NOMO-1 treated with DMSO at 0.1 percent for 48 hours (cell line): ENCODE measurements at regions not wholly inside any gene's neighbourhood (a gene's known extent, or its start where the extent isn't known, plus 50 kb on each side); places are given as distances from the start of the nearest gene placed in this dataset.
"Not testable (repeated sequence)": the region's sequence is repeated elsewhere in the genome, so short reads cannot be mapped to it uniquely, and the experiment has no call there.

Source experiments
- DNase-seq: peaks from one replicate; lab custom pipeline; 2025; ENCODE audit not compliant: unreplicated experiment; lab: John Stamatoyannopoulos, UW

- DNase-seq: no peak
These were observed 118.1 kb downstream of the ASB7 start for GRCh38 chr15:100720406-100720967.

- DNase-seq: peak; percentile 98
These were observed 119.6 kb downstream of the ASB7 start for GRCh38 chr15:100721758-100722550.

- DNase-seq: no peak
These were observed 120.3 kb downstream of the ASB7 start for GRCh38 chr15:100722551-100723314.

GRCh38 chr15:100723315-100723801 lies 121.0 kb downstream of the ASB7 start:
- DNase-seq: no peak

GRCh38 chr15:100725121-100726069 lies 123.0 kb downstream of the ASB7 start:
- no peak for DNase-seq

- DNase-seq: no peak
These were observed 123.7 kb downstream of the ASB7 start for GRCh38 chr15:100726070-100726420.

- DNase-seq: no peak
These were observed 124.2 kb downstream of the ASB7 start for GRCh38 chr15:100726421-100727190.

- no peak for DNase-seq
These were observed 125.0 kb downstream of the ASB7 start for GRCh38 chr15:100727291-100727851.

- no peak for DNase-seq
These were observed 126.2 kb downstream of the ASB7 start for GRCh38 chr15:100728371-100729201.

GRCh38 chr15:100729461-100729860 lies 127.1 kb downstream of the ASB7 start:
- no peak for DNase-seq

- DNase-seq: no peak
These were observed 127.7 kb downstream of the ASB7 start for GRCh38 chr15:100730129-100730528.

GRCh38 chr15:100730655-100731266 lies 128.4 kb downstream of the ASB7 start:
- no peak for DNase-seq

- no peak for DNase-seq
These were observed 129.1 kb downstream of the ASB7 start for GRCh38 chr15:100731267-100732152.

- no peak for DNase-seq
These were observed 130.0 kb downstream of the ASB7 start for GRCh38 chr15:100732211-100733055.

GRCh38 chr15:100733101-100733842 lies 130.9 kb downstream of the ASB7 start:
- no peak for DNase-seq

GRCh38 chr15:100733843-100734185 lies 131.4 kb downstream of the ASB7 start:
- DNase-seq: not testable (repeated sequence)
